ENCODE measurements at regions not wholly inside any gene's neighbourhood (a gene's known extent, or its start where the extent isn't known, plus 50 kb on each side); places are given as distances from the start of the nearest gene placed in this dataset.

DNA sequence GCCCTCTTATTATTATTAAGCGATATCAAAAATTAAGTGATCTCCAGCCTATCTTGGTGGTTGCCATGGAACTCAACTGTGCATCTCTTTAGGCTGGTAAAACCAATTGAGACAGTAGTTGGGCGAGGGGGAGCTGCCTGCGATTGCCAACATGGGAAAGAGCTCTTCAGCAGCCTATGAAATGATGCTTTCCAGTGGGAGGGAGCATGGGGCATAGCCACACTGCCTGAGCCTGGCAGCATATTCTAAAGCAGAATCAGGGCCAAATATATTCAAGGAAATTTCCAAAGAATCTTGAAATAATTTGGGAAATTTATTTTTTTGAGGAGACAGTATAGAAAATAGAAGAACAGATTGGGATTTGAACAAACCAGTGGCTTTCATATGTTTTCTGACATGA, 126.9 kb upstream of the DNAH14 start:
- no peak for DNase-seq (ENCODE audit: extremely low spot score)

DNA sequence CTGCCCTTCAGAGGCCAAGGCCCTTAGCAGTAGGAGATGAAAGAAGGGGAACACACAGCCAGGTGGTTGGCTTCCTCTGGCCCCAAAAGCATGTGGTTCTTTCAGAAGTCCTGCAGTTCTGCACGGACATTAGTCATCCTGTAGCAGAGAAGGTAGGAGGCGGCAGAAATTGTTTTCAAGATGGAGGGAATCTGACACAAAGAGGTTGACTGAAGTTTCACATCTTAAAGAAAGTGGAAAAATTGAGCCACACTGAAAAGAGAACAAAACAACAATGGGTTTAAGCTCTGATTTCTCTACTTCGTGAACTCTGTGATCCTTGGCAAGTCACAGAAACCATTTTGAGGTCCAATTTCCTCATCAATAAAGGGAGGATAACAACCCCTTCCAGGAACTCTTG, 125.3 kb upstream of the DNAH14 start:
- ChIA-PET CTCF (no interaction called here), POLR2A (no interaction called here)
- DNase-seq (ENCODE audit: extremely low spot score) = no peak
- no peak for TF ChIP-seq ELF4 (IDR thresholded peaks at IDR 0.05)
- TF ChIP-seq ZNF384 (IDR thresholded peaks at IDR 0.05) = no peak
- no peak for TF ChIP-seq TARDBP (IDR thresholded peaks at IDR 0.05)
- no peak for TF ChIP-seq FOXK2 (IDR thresholded peaks at IDR 0.05)
- TF ChIP-seq LEF1 (IDR thresholded peaks at IDR 0.05; ENCODE audit: borderline replicate concordance) = no peak
- no peak for TF ChIP-seq HDGF (IDR thresholded peaks at IDR 0.05; ENCODE audit: borderline replicate concordance)
- TF ChIP-seq SUZ12 (IDR thresholded peaks at IDR 0.05) = no peak
- TF ChIP-seq, protein P1, sequence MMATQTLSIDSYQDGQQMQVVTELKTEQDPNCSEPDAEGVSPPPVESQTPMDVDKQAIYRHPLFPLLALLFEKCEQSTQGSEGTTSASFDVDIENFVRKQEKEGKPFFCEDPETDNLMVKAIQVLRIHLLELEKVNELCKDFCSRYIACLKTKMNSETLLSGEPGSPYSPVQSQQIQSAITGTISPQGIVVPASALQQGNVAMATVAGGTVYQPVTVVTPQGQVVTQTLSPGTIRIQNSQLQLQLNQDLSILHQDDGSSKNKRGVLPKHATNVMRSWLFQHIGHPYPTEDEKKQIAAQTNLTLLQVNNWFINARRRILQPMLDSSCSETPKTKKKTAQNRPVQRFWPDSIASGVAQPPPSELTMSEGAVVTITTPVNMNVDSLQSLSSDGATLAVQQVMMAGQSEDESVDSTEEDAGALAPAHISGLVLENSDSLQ (IDR thresholded peaks at IDR 0.05) = no peak

More for the DNA sequence above, 126.9 kb upstream of the DNAH14 start:
- ChIA-PET POLR2A (no interaction called here), CTCF (no interaction called here)
- TF ChIP-seq, protein P1 (IDR thresholded peaks at IDR 0.05) = no peak
- TF ChIP-seq SUZ12 (IDR thresholded peaks at IDR 0.05) (no peak), ARNT (IDR thresholded peaks at IDR 0.05) (no peak), ELF4 (IDR thresholded peaks at IDR 0.05) (no peak), BHLHE40 (IDR thresholded peaks at IDR 0.05; ENCODE audit: borderline replicate concordance) (no peak), FOXA1 (IDR thresholded peaks at IDR 0.05) (no peak), NFRKB (IDR thresholded peaks at IDR 0.05) (no peak), FOXK2 (IDR thresholded peaks at IDR 0.05) (no peak), ZNF384 (IDR thresholded peaks at IDR 0.05) (no peak)

DNA sequence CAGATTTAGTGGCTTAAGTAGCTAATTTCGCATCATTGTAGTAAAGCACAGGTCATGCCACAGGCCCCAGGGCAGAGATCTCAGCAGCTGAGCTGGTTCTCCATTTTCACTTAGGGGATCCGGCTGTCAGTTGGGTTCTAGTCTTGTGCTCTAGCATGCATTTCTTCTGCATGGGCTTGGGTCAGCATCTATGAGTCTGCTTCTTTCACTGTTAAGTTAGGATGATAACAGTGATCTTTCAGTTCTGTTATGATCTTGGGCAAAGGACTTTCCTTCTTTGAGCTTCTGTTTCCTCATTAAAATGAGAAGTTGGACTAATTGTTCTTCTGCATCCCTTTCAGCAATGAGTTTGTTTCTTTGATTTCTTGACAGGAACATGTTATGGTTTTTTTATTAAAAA, 123.6 kb upstream of the DNAH14 start:
- TF ChIP-seq LEF1 (IDR thresholded peaks at IDR 0.05; ENCODE audit: borderline replicate concordance) (no peak), BHLHE40 (IDR thresholded peaks at IDR 0.05; ENCODE audit: borderline replicate concordance) (no peak), L3MBTL2 (conservative IDR thresholded peaks at IDR 0.05) (no peak), ARNT (IDR thresholded peaks at IDR 0.05) (no peak), ELF4 (IDR thresholded peaks at IDR 0.05) (no peak), ZNF384 (IDR thresholded peaks at IDR 0.05) (no peak), CTBP1 (IDR thresholded peaks at IDR 0.05; ENCODE audit: borderline replicate concordance) (no peak), NFRKB (IDR thresholded peaks at IDR 0.05) (no peak), FOXM1 (IDR thresholded peaks at IDR 0.05; ENCODE audit: borderline replicate concordance) (no peak), FOXK2 (IDR thresholded peaks at IDR 0.05) (no peak), SUZ12 (IDR thresholded peaks at IDR 0.05) (no peak)
- TF ChIP-seq, protein P1 (IDR thresholded peaks at IDR 0.05) = no peak
- DNase-seq (ENCODE audit: extremely low spot score) = no peak
- CTCF ChIA-PET = no interaction called here
- POLR2A ChIA-PET = no interaction called here

DNA sequence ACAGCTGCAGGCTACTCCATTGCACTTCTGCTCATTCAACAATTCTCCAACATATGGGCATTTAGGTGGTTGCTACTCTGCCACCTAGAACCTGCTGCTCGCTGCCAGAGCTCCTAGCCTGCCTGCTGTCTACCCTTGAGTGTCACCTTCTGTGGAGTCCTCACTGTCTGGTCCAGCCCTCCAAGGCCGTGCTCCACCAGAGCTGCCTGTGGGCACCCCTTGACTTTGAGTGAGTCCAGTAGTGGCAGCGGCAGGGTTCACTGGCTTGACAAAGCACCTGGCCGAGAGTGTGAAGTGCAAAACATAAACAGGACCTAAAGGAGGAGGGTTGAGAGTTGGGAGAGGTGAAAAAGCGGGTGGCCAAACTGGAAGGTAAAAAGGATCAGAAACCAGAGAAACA, 120.3 kb upstream of the DNAH14 start:
- no peak for DNase-seq (ENCODE audit: extremely low spot score)
- CTCF ChIA-PET = no interaction called here
- TF ChIP-seq ZNF384 (IDR thresholded peaks at IDR 0.05) = no peak
- no peak for TF ChIP-seq SUZ12 (IDR thresholded peaks at IDR 0.05)
- POLR2A ChIA-PET = no interaction called here

- ChIA-PET CTCF (no interaction called here), POLR2A (no interaction called here)
- no peak for DNase-seq (ENCODE audit: extremely low spot score)
- TF ChIP-seq ARNT (IDR thresholded peaks at IDR 0.05) (no peak), CTBP1 (IDR thresholded peaks at IDR 0.05; ENCODE audit: borderline replicate concordance) (no peak), FOXA1 (IDR thresholded peaks at IDR 0.05) (no peak), ELF4 (IDR thresholded peaks at IDR 0.05) (no peak), TARDBP (IDR thresholded peaks at IDR 0.05) (no peak), LEF1 (IDR thresholded peaks at IDR 0.05; ENCODE audit: borderline replicate concordance) (no peak), FOXK2 (IDR thresholded peaks at IDR 0.05) (no peak), NFRKB (IDR thresholded peaks at IDR 0.05) (no peak), FOXM1 (IDR thresholded peaks at IDR 0.05; ENCODE audit: borderline replicate concordance) (no peak), HDGF (IDR thresholded peaks at IDR 0.05; ENCODE audit: borderline replicate concordance) (no peak), SUZ12 (IDR thresholded peaks at IDR 0.05) (no peak), BHLHE40 (IDR thresholded peaks at IDR 0.05; ENCODE audit: borderline replicate concordance) (no peak)
- TF ChIP-seq, protein P1 (IDR thresholded peaks at IDR 0.05) = no peak
Measured at GRCh38 chr1:224809613-224810012, 119.9 kb upstream of the DNAH14 start.

- CTCF ChIA-PET = no interaction called here
- POLR2A ChIA-PET = no interaction called here
Measured at GRCh38 chr1:224811564-224811963, 117.9 kb upstream of the DNAH14 start.

More at GRCh38 chr1:224811564-224811963, 117.9 kb upstream of the DNAH14 start:
- TF ChIP-seq NFRKB (IDR thresholded peaks at IDR 0.05) (no peak), HDGF (IDR thresholded peaks at IDR 0.05; ENCODE audit: borderline replicate concordance) (no peak), FOXA1 (IDR thresholded peaks at IDR 0.05) (no peak), SUZ12 (IDR thresholded peaks at IDR 0.05) (no peak), BHLHE40 (IDR thresholded peaks at IDR 0.05; ENCODE audit: borderline replicate concordance) (no peak), FOXK2 (IDR thresholded peaks at IDR 0.05) (no peak), SP1 (IDR thresholded peaks at IDR 0.05) (no peak), CTBP1 (IDR thresholded peaks at IDR 0.05; ENCODE audit: borderline replicate concordance) (no peak)
- TF ChIP-seq, protein P1 (IDR thresholded peaks at IDR 0.05) = no peak
- no peak for DNase-seq (ENCODE audit: extremely low spot score)

Data from HEK293T (cell line).